ENCODE measurements at regions not wholly inside any gene's neighbourhood (a gene's known extent, or its start where the extent isn't known, plus 50 kb on each side); places are given as distances from the start of the nearest gene placed in this dataset.

GRCh38 chr2:133975676-133976428 is 278.0 kb upstream of the MGAT5 start:
- Histone ChIP-seq H3K36me3 (ENCODE audit: insufficient read depth, low read length) (no peaks in the 10 kb centered on the region), H3F3A (ENCODE audit: insufficient read depth, low read length) (no peaks in the 10 kb centered on the region), H3K27ac (ENCODE audit: low read depth, low read length, poor library complexity, severe bottlenecking) (no peak overlapping the region), H3K4me2 (ENCODE audit: low read length) (no peak overlapping the region), H2AFZ (ENCODE audit: low read length) (no peak overlapping the region), H3K9me3 (ENCODE audit: low read length) (no peaks in the 10 kb centered on the region), H3K4me3 (ENCODE audit: low read depth, low read length, poor library complexity, severe bottlenecking) (no peak overlapping the region), H3K79me2 (ENCODE audit: insufficient read depth, low read length) (no peaks in the 10 kb centered on the region), H4K20me1 (ENCODE audit: insufficient read depth, low read length) (no peaks in the 10 kb centered on the region), H3K9ac (ENCODE audit: low read length) (no peak overlapping the region), H3K4me1 (ENCODE audit: insufficient read depth, low read length, severe bottlenecking) (no peaks in the 10 kb centered on the region), H3K9me2 (ENCODE audit: low read depth, low read length) (no peaks in the 10 kb centered on the region), H3K27me3 (ENCODE audit: insufficient read depth, low read length) (no peaks in the 10 kb centered on the region)
- TF ChIP-seq CTCF (IDR thresholded peaks at IDR 0.05; ENCODE audit: low read length), result no peak
- no peak for TF ChIP-seq EZH2 (IDR thresholded peaks at IDR 0.05; ENCODE audit: borderline replicate concordance, low read length)

GRCh38 chr2:133976659-133977058 is 277.2 kb upstream of the MGAT5 start:
- Histone ChIP-seq H3K4me2 (ENCODE audit: low read length) (no peak overlapping the region), H3F3A (ENCODE audit: insufficient read depth, low read length) (no peaks in the 10 kb centered on the region)

GRCh38 chr2:133977405-133977804 is 276.5 kb upstream of the MGAT5 start:
- no peaks in the 10 kb centered on the region for H3F3A ChIP-seq (ENCODE audit: insufficient read depth, low read length)
- H3K27me3 ChIP-seq (ENCODE audit: insufficient read depth, low read length), result no peaks in the 10 kb centered on the region; the same call in 1 of the 2 replicates
- H3K9ac ChIP-seq (ENCODE audit: low read length), result no peak overlapping the region
- H4K20me1 ChIP-seq (ENCODE audit: insufficient read depth, low read length), result no peaks in the 10 kb centered on the region
- H3K36me3 ChIP-seq (ENCODE audit: insufficient read depth, low read length), result no peaks in the 10 kb centered on the region
- H3K9me3 ChIP-seq (ENCODE audit: low read length), result no peaks in the 10 kb centered on the region
- no peak overlapping the region for H2AFZ ChIP-seq (ENCODE audit: low read length)
- H3K9me2 ChIP-seq (ENCODE audit: low read depth, low read length), result no peaks in the 10 kb centered on the region
- no peaks in the 10 kb centered on the region for H3K4me1 ChIP-seq (ENCODE audit: insufficient read depth, low read length, severe bottlenecking)
- H3K27ac ChIP-seq (ENCODE audit: low read depth, low read length, poor library complexity, severe bottlenecking), result no peak overlapping the region
- no peak overlapping the region for H3K4me2 ChIP-seq (ENCODE audit: low read length)
- H3K4me3 ChIP-seq (ENCODE audit: low read depth, low read length, poor library complexity, severe bottlenecking), result no peak overlapping the region
- H3K79me2 ChIP-seq (ENCODE audit: insufficient read depth, low read length), result no peaks in the 10 kb centered on the region
- TF ChIP-seq EZH2 (IDR thresholded peaks at IDR 0.05; ENCODE audit: borderline replicate concordance, low read length) (no peak), CTCF (IDR thresholded peaks at IDR 0.05; ENCODE audit: low read length) (no peak)

More at GRCh38 chr2:133976659-133977058, 277.2 kb upstream of the MGAT5 start:
- Histone ChIP-seq H3K36me3 (ENCODE audit: insufficient read depth, low read length) (no peaks in the 10 kb centered on the region), H4K20me1 (ENCODE audit: insufficient read depth, low read length) (no peaks in the 10 kb centered on the region), H3K9me3 (ENCODE audit: low read length) (no peaks in the 10 kb centered on the region), H3K79me2 (ENCODE audit: insufficient read depth, low read length) (no peaks in the 10 kb centered on the region), H3K27me3 (ENCODE audit: insufficient read depth, low read length) (no peaks in the 10 kb centered on the region; the same call in 1 of the 2 replicates), H3K27ac (ENCODE audit: low read depth, low read length, poor library complexity, severe bottlenecking) (no peak overlapping the region), H3K4me1 (ENCODE audit: insufficient read depth, low read length, severe bottlenecking) (no peaks in the 10 kb centered on the region), H3K4me3 (ENCODE audit: low read depth, low read length, poor library complexity, severe bottlenecking) (no peak overlapping the region), H2AFZ (ENCODE audit: low read length) (no peak overlapping the region), H3K9me2 (ENCODE audit: low read depth, low read length) (no peaks in the 10 kb centered on the region), H3K9ac (ENCODE audit: low read length) (no peak overlapping the region)
- TF ChIP-seq EZH2 (IDR thresholded peaks at IDR 0.05; ENCODE audit: borderline replicate concordance, low read length) (no peak), CTCF (IDR thresholded peaks at IDR 0.05; ENCODE audit: low read length) (no peak)
